ENCODE measurements at regions not wholly inside any gene's neighbourhood (a gene's known extent, or its start where the extent isn't known, plus 50 kb on each side); places are given as distances from the start of the nearest gene placed in this dataset.

- no peaks in the 10 kb centered on the region for H4K20me1 ChIP-seq (ENCODE audit: insufficient read depth, low read length, poor library complexity, severe bottlenecking)
- H3F3A ChIP-seq (ENCODE audit: low read depth), result no peaks in the 10 kb centered on the region
- no peak for TF ChIP-seq EZH2phosphoT487 (IDR thresholded peaks at IDR 0.05; ENCODE audit: borderline replicate concordance)
- TF ChIP-seq, protein P1, sequence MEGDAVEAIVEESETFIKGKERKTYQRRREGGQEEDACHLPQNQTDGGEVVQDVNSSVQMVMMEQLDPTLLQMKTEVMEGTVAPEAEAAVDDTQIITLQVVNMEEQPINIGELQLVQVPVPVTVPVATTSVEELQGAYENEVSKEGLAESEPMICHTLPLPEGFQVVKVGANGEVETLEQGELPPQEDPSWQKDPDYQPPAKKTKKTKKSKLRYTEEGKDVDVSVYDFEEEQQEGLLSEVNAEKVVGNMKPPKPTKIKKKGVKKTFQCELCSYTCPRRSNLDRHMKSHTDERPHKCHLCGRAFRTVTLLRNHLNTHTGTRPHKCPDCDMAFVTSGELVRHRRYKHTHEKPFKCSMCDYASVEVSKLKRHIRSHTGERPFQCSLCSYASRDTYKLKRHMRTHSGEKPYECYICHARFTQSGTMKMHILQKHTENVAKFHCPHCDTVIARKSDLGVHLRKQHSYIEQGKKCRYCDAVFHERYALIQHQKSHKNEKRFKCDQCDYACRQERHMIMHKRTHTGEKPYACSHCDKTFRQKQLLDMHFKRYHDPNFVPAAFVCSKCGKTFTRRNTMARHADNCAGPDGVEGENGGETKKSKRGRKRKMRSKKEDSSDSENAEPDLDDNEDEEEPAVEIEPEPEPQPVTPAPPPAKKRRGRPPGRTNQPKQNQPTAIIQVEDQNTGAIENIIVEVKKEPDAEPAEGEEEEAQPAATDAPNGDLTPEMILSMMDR (conservative IDR thresholded peaks at IDR 0.05; ENCODE audit: low read length), result no peak
- no peaks in the 10 kb centered on the region for H3K79me2 ChIP-seq (ENCODE audit: insufficient read depth, low read length)
- no peaks in the 10 kb centered on the region for H3K9me2 ChIP-seq (replicated peaks; ENCODE audit: low read depth, low read length)
- no peaks in the 10 kb centered on the region for H3K4me1 ChIP-seq (ENCODE audit: insufficient read depth, low read length, poor library complexity, severe bottlenecking)
- H3K4me3 ChIP-seq (ENCODE audit: low read length, poor library complexity, severe bottlenecking), result no peak overlapping the region
- no peaks in the 10 kb centered on the region for H3K9me3 ChIP-seq (ENCODE audit: insufficient read depth, low read depth, low read length)
- H3K27me3 ChIP-seq (ENCODE audit: insufficient read depth, low read length, poor library complexity, severe bottlenecking), result no peaks in the 10 kb centered on the region
- H3K4me2 ChIP-seq (ENCODE audit: low read depth, low read length, poor library complexity, severe bottlenecking), result no peak overlapping the region
- H3K9ac ChIP-seq (ENCODE audit: low read depth, low read length, poor library complexity, severe bottlenecking), result no peak overlapping the region
- no peak overlapping the region for H2AFZ ChIP-seq (ENCODE audit: low read length)
- H3K36me3 ChIP-seq (ENCODE audit: insufficient read depth, low read length), result no peaks in the 10 kb centered on the region
Measured at GRCh38 chr5:2227433-2227832, 344.7 kb upstream of the IRX4 start.

DNA sequence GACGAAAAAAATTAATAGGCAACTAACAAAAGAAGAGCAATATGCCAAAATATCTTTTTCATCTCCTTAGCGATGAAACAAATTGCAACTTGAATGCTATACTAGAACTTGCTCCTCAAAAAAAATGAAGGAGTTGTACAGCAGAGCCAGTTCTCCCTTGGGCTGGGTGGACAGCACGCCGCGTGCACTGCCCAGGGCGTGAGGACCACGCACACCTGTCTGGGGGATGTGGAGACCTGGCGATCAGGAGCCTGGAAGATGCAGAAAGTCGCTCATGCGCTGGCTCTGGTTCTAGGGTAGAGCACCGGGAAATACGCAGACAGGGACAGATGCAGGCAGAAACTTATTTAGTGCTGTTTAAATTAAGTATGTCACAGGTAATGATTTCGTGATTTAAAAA, 342.0 kb upstream of the IRX4 start:
- no peaks in the 10 kb centered on the region for H3K9me2 ChIP-seq (replicated peaks; ENCODE audit: low read depth, low read length)
- H3K4me1 ChIP-seq (ENCODE audit: insufficient read depth, low read length, poor library complexity, severe bottlenecking), result no peaks in the 10 kb centered on the region
- no peaks in the 10 kb centered on the region; the same call in 1 of the 2 replicates for H3K9me3 ChIP-seq (ENCODE audit: insufficient read depth, low read depth, low read length)
- H4K20me1 ChIP-seq (ENCODE audit: insufficient read depth, low read length, poor library complexity, severe bottlenecking), result no peaks in the 10 kb centered on the region
- no peak overlapping the region for H3K4me2 ChIP-seq (ENCODE audit: low read depth, low read length, poor library complexity, severe bottlenecking)
- no peaks in the 10 kb centered on the region for H3K27me3 ChIP-seq (ENCODE audit: insufficient read depth, low read length, poor library complexity, severe bottlenecking)
- H3K4me3 ChIP-seq (ENCODE audit: low read length, poor library complexity, severe bottlenecking), result no peak overlapping the region
- TF ChIP-seq, protein P1 (conservative IDR thresholded peaks at IDR 0.05; ENCODE audit: low read length), result no peak
- TF ChIP-seq EZH2phosphoT487 (IDR thresholded peaks at IDR 0.05; ENCODE audit: borderline replicate concordance), result no peak
- no peak overlapping the region for H3K9ac ChIP-seq (ENCODE audit: low read depth, low read length, poor library complexity, severe bottlenecking)
- H3K79me2 ChIP-seq (ENCODE audit: insufficient read depth, low read length), result no peaks in the 10 kb centered on the region
- H3K36me3 ChIP-seq (ENCODE audit: insufficient read depth, low read length), result no peaks in the 10 kb centered on the region
- no peak overlapping the region for H2AFZ ChIP-seq (ENCODE audit: low read length)
- H3F3A ChIP-seq (ENCODE audit: low read depth), result no peaks in the 10 kb centered on the region

DNA sequence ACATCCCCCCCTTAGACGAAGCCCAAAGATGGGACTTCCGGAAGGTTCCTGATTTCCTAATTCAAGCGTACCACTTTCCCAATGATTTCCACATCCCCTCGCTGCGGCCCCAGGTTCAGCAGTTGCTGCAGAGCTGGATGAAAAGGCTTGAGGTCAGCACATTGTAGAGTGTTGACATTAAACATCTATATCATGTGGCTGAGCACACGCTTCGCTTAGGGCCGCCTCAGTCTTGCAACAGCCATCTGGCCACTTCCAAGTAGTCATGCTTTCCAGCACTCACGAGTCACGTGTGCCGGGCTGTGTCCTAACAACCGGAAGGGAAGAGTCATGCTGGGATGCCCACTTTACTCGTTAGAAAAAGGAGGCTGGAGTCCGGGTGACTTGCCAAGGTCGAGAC, 340.6 kb upstream of the IRX4 start:
- no peaks in the 10 kb centered on the region for H3K4me1 ChIP-seq (ENCODE audit: insufficient read depth, low read length, poor library complexity, severe bottlenecking)
- no peak overlapping the region for H3K4me2 ChIP-seq (ENCODE audit: low read depth, low read length, poor library complexity, severe bottlenecking)
- H2AFZ ChIP-seq (ENCODE audit: low read length), result no peak overlapping the region
- no peaks in the 10 kb centered on the region for H3F3A ChIP-seq (ENCODE audit: low read depth)
- H4K20me1 ChIP-seq (ENCODE audit: insufficient read depth, low read length, poor library complexity, severe bottlenecking), result no peaks in the 10 kb centered on the region
- no peak overlapping the region for H3K4me3 ChIP-seq (ENCODE audit: low read length, poor library complexity, severe bottlenecking)
- no peaks in the 10 kb centered on the region for H3K79me2 ChIP-seq (ENCODE audit: insufficient read depth, low read length)
- no peaks in the 10 kb centered on the region for H3K9me2 ChIP-seq (replicated peaks; ENCODE audit: low read depth, low read length)
- no peaks in the 10 kb centered on the region; the same call in 1 of the 2 replicates for H3K9me3 ChIP-seq (ENCODE audit: insufficient read depth, low read depth, low read length)
- TF ChIP-seq, protein P1 (conservative IDR thresholded peaks at IDR 0.05; ENCODE audit: low read length), result no peak
- TF ChIP-seq EZH2phosphoT487 (IDR thresholded peaks at IDR 0.05; ENCODE audit: borderline replicate concordance), result no peak
- no peaks in the 10 kb centered on the region for H3K27me3 ChIP-seq (ENCODE audit: insufficient read depth, low read length, poor library complexity, severe bottlenecking)
- H3K36me3 ChIP-seq (ENCODE audit: insufficient read depth, low read length), result no peaks in the 10 kb centered on the region
- no peak overlapping the region for H3K9ac ChIP-seq (ENCODE audit: low read depth, low read length, poor library complexity, severe bottlenecking)

Measured in Loucy (cell line).